ENCODE measurements at regions not wholly inside any gene's neighbourhood (a gene's known extent, or its start where the extent isn't known, plus 50 kb on each side); places are given as distances from the start of the nearest gene placed in this dataset.

GRCh38 chr5:171555160-171555559 lies 135.7 kb downstream of the FGF18 start:
- Histone ChIP-seq H3K4me1 (no peaks in the 10 kb centered on the region), H3K27me3 (no peaks in the 10 kb centered on the region), H3K4me3 (no peak overlapping the region), H3K36me3 (no peaks in the 10 kb centered on the region), H3K27ac (no peak overlapping the region), H3K9me3 (no peaks in the 10 kb centered on the region)
- TF ChIP-seq POLR2AphosphoS5 (IDR thresholded peaks at IDR 0.05) (no peak), CTCF (IDR thresholded peaks at IDR 0.05) (no peak), POLR2A (IDR thresholded peaks at IDR 0.05) (no peak), EP300 (IDR thresholded peaks at IDR 0.05) (no peak)
- 84% methylated on average over 5 of the region's 6 CpGs for WGBS
- no peak for DNase-seq (ENCODE audit: low spot score in 2 of 2)

DNA sequence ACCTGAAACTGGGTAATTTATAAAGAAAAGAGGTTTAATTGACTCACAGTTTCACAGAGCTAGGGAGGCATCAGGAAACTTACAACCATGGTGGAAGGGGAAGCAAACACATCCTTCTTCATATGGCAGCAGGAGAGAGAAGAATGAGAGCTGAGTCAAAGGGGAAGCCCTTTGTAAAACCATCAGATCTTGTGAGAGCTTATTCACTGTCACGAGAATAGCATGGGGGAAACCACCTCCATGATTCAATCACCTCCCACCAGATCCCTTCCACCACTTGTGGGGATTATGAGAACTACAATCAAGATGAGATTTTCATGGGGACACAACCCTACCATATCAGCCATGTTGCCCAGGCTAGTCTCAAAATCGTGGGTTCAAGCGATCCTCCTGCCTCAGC lies 143.4 kb downstream of the FGF18 start:
- Histone ChIP-seq H3K27me3 (no peaks in the 10 kb centered on the region), H3K9me3 (no peaks in the 10 kb centered on the region), H3K4me3 (no peak overlapping the region), H3K36me3 (no peaks in the 10 kb centered on the region), H3K27ac (no peak overlapping the region), H3K4me1 (no peaks in the 10 kb centered on the region)
- TF ChIP-seq CTCF (IDR thresholded peaks at IDR 0.05) (no peak), POLR2AphosphoS5 (IDR thresholded peaks at IDR 0.05) (no peak), POLR2A (IDR thresholded peaks at IDR 0.05) (no peak), EP300 (IDR thresholded peaks at IDR 0.05) (no peak)
- DNase-seq (ENCODE audit: low spot score in 2 of 2), result no peak
- WGBS, result 100% methylated on average over 3 of the region's 3 CpGs

GRCh38 chr5:171568389-171568788 lies 148.9 kb downstream of the FGF18 start:
- H3K4me1 ChIP-seq, result no peaks in the 10 kb centered on the region
- no peaks in the 10 kb centered on the region for H3K36me3 ChIP-seq
- peaks cover 7% of the 10 kb centered on the region for H3K9me3 ChIP-seq
- H3K27ac ChIP-seq, result no peak overlapping the region
- no peaks in the 10 kb centered on the region for H3K27me3 ChIP-seq
- H3K4me3 ChIP-seq, result no peak overlapping the region
- TF ChIP-seq POLR2A (IDR thresholded peaks at IDR 0.05) (no peak), POLR2AphosphoS5 (IDR thresholded peaks at IDR 0.05) (no peak), CTCF (IDR thresholded peaks at IDR 0.05) (no peak), EP300 (IDR thresholded peaks at IDR 0.05) (no peak)
- no peak for DNase-seq (ENCODE audit: low spot score in 2 of 2)
- 90% methylated on average over 1 of the region's 1 CpG for WGBS

DNA sequence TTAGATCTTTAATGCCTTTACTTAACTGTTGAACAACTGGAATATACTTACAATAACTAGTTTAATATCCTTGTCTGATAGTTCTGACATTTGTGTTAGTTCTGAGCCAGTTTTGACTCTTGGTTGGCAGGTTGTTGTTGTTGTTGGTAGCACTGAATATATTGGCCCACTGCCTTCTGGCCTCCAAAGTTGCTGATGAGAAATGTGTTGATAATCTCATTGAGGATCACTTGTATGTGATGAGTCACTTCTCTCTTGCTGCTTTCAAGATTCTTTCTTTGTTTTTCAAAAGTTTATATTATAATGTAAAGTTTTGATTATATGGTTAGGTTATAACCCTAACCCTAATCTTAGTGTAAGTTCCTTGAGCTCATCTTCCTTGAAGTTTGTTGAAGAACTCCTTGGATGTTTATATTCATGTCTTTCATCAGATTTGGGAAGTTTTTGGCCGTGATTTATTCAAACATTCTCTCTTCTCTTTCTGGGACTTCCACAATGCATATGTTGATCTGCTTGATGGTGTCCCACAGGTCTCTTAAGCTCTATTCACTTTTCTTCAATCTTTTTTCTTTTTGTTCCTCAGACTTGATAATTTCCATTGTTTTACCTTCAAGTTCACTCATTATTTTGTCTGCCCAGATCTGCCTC lies 149.7 kb downstream of the FGF18 start:
- Histone ChIP-seq H3K4me1 (no peaks in the 10 kb centered on the region), H3K27me3 (no peaks in the 10 kb centered on the region), H3K4me3 (no peak overlapping the region), H3K27ac (no peak overlapping the region), H3K36me3 (no peaks in the 10 kb centered on the region), H3K9me3 (peaks cover 7% of the 10 kb centered on the region)
- DNase-seq (ENCODE audit: low spot score in 2 of 2), result no peak
- TF ChIP-seq POLR2AphosphoS5 (IDR thresholded peaks at IDR 0.05), result no peak
- TF ChIP-seq POLR2A (IDR thresholded peaks at IDR 0.05), result no peak
- TF ChIP-seq EP300 (IDR thresholded peaks at IDR 0.05), result no peak
- TF ChIP-seq CTCF (IDR thresholded peaks at IDR 0.05), result no peak
- 0% methylated on average over 1 of the region's 1 CpG for WGBS

GRCh38 chr5:171570244-171570825 lies 150.9 kb downstream of the FGF18 start:
- H3K36me3 ChIP-seq, result no peaks in the 10 kb centered on the region
- no peaks in the 10 kb centered on the region for H3K4me1 ChIP-seq
- no peak overlapping the region for H3K4me3 ChIP-seq
- H3K9me3 ChIP-seq, result peaks cover 7% of the 10 kb centered on the region
- DNase-seq (ENCODE audit: low spot score in 2 of 2), result no peak
- no peak overlapping the region for H3K27ac ChIP-seq
- 73% methylated on average over 2 of the region's 2 CpGs for WGBS
- no peak for TF ChIP-seq EP300 (IDR thresholded peaks at IDR 0.05)
- no peak for TF ChIP-seq CTCF (IDR thresholded peaks at IDR 0.05)
- TF ChIP-seq POLR2AphosphoS5 (IDR thresholded peaks at IDR 0.05), result no peak
- no peak for TF ChIP-seq POLR2A (IDR thresholded peaks at IDR 0.05)
- no peaks in the 10 kb centered on the region for H3K27me3 ChIP-seq

Measured in suprapubic skin (tissue), 4 donors.